ENCODE measurements at regions not wholly inside any gene's neighbourhood (a gene's known extent, or its start where the extent isn't known, plus 50 kb on each side); places are given as distances from the start of the nearest gene placed in this dataset.

DNA sequence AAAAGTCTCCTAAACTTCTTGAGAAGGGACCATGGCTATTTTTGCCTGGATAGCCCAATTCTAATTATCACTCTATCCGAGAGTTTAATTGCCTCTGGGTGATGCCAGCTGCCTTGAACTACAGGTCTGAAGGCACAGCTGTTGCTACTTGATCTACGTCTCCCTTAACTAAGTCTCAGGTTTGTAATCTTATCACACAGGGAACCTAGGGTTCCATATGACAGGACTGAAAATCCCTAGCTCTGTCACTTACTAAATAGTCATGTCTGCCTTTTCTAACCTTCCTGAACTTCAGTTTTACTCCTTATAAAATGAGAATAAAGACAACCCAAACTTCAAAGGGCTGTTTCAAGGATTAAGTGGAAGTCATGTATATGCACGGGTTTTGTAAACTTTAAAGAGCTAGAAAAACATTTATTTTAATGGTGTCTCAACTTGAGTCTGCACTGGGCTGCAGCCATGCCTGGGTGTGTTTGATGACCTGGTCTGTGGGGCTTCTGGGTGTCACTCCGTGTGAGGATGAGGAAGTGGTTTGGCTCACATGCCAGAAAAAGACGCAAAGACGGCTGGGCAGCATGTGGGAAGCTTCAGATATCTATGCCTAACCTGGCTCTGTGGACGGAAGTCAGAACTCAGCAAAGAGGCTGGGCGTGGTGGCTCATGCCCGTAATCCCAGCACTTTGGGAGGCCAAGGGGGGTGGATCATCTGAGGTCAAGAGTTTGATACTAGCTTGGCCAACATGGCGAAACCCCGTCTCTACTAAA is 129.3 kb upstream of the SLC44A1 start:
- Histone ChIP-seq H3K27ac (ENCODE audit: low read depth, low read length, poor library complexity, severe bottlenecking) (no peak overlapping the region), H3K4me1 (ENCODE audit: insufficient read depth, low read length, poor library complexity, severe bottlenecking) (peaks cover 22% of the 10 kb centered on the region), H2AFZ (ENCODE audit: low read length) (peak overlapping the region; percentile 95), H3K4me2 (ENCODE audit: low read length) (peak overlapping the region; percentile 26; the same call in 1 of the 2 replicates), H3K9me2 (ENCODE audit: insufficient read depth, low read length) (no peaks in the 10 kb centered on the region), H3K36me3 (ENCODE audit: insufficient read depth, low read length) (no peaks in the 10 kb centered on the region), H3K9me3 (ENCODE audit: low read length) (no peaks in the 10 kb centered on the region), H3K4me3 (ENCODE audit: low read depth, low read length, poor library complexity, severe bottlenecking) (no peak overlapping the region), H3K79me2 (ENCODE audit: insufficient read depth, low read depth, low read length) (no peaks in the 10 kb centered on the region), H4K20me1 (ENCODE audit: insufficient read depth, low read length) (no peaks in the 10 kb centered on the region)
- TF ChIP-seq, protein P1, sequence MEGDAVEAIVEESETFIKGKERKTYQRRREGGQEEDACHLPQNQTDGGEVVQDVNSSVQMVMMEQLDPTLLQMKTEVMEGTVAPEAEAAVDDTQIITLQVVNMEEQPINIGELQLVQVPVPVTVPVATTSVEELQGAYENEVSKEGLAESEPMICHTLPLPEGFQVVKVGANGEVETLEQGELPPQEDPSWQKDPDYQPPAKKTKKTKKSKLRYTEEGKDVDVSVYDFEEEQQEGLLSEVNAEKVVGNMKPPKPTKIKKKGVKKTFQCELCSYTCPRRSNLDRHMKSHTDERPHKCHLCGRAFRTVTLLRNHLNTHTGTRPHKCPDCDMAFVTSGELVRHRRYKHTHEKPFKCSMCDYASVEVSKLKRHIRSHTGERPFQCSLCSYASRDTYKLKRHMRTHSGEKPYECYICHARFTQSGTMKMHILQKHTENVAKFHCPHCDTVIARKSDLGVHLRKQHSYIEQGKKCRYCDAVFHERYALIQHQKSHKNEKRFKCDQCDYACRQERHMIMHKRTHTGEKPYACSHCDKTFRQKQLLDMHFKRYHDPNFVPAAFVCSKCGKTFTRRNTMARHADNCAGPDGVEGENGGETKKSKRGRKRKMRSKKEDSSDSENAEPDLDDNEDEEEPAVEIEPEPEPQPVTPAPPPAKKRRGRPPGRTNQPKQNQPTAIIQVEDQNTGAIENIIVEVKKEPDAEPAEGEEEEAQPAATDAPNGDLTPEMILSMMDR (conservative IDR thresholded peaks at IDR 0.05; ENCODE audit: low read length): no peak
- no peak for TF ChIP-seq EZH2phosphoT487 (IDR thresholded peaks at IDR 0.05; ENCODE audit: borderline replicate concordance, low read depth, low read length)
- ChIA-PET POLR2A (interaction anchor here (0.7 to 1.4 kb wide), 4 partner anchors 13 to 1042 kb away, joined by 3 to 5 read pairs (median 4); no protein-coding TSS in a partner anchor), CTCF (ENCODE audit: unreplicated experiment) (interaction anchor here (0.6 to 0.7 kb wide), 2 partner anchors 9 to 346 kb away, joined by 3 to 4 read pairs; no protein-coding TSS in a partner anchor)
- peak; percentile 47 for DNase-seq (ENCODE audit: low spot score)
- BruUV-seq (replicated peaks): no TSS peak
- intact Hi-C loops (cut with micrococcal nuclease; ENCODE audit: unreplicated experiment): no loop called here

DNA sequence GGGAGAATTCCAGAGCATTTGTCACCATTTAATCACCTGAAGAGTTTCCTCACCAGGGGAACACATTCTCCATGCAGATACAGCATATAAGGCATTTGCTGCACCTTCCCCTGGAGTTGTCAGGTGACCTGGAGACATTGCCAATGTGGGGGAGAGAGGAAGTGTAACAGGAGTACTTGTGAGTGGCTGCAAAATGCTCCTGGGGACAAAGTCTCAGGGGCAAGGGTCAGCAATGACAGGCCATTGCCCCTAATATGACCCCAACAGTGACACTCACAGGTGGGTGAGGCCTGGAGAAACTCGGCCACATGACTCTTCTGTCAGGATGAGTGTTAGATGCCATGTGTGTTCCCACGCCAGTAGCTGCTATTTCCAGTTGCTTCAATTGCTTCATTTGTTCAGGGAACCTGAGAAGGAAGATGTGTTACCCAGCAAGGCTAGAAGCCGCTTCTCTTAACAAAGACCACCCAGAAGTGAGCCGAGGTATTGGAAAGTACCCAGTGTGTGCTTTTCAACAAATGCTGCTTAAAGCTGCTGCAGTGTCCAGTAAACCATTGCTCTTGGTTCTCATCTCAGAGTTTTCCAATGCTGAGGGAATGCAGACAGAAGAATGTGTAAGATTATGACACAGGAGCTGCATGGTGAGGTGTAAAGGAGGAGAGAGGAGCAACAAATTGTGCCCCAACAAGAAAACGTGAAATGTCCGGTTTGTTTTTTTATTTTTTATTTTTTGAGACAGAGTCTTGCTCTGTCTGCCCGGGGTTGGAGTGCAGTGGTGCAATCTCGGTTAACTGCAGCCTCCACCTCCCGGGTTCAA is 128.2 kb upstream of the SLC44A1 start:
- H4K20me1 ChIP-seq (ENCODE audit: insufficient read depth, low read length): no peaks in the 10 kb centered on the region
- CTCF ChIA-PET (ENCODE audit: unreplicated experiment): interaction anchor here (0.6 to 1.2 kb wide), 2 partner anchors 10 to 12 kb away, joined by 3 to 4 read pairs; no protein-coding TSS in a partner anchor
- no TSS peak for BruUV-seq (replicated peaks)

More for the DNA sequence above, 128.2 kb upstream of the SLC44A1 start:
- H3K79me2 ChIP-seq (ENCODE audit: insufficient read depth, low read depth, low read length): no peaks in the 10 kb centered on the region
- H3K27ac ChIP-seq (ENCODE audit: low read depth, low read length, poor library complexity, severe bottlenecking): no peak overlapping the region
- peak overlapping the region; percentile 95; the same call in 1 of the 2 replicates for H2AFZ ChIP-seq (ENCODE audit: low read length)
- H3K9me3 ChIP-seq (ENCODE audit: low read length): no peaks in the 10 kb centered on the region
- H3K9me2 ChIP-seq (ENCODE audit: insufficient read depth, low read length): no peaks in the 10 kb centered on the region
- H3K36me3 ChIP-seq (ENCODE audit: insufficient read depth, low read length): no peaks in the 10 kb centered on the region
- no peak for DNase-seq (ENCODE audit: low spot score)
- POLR2A ChIA-PET: interaction anchor here (0.5 to 1.2 kb wide), 3 partner anchors 21 to 276 kb away, joined by 3 to 7 read pairs (median 4); no protein-coding TSS in a partner anchor
- no peak overlapping the region for H3K4me3 ChIP-seq (ENCODE audit: low read depth, low read length, poor library complexity, severe bottlenecking)
- TF ChIP-seq EZH2phosphoT487 (IDR thresholded peaks at IDR 0.05; ENCODE audit: borderline replicate concordance, low read depth, low read length): no peak
- TF ChIP-seq, protein P1 (conservative IDR thresholded peaks at IDR 0.05; ENCODE audit: low read length): no peak
- H3K4me2 ChIP-seq (ENCODE audit: low read length): no peak overlapping the region
- peaks cover 22% of the 10 kb centered on the region for H3K4me1 ChIP-seq (ENCODE audit: insufficient read depth, low read length, poor library complexity, severe bottlenecking)
- intact Hi-C loops (cut with micrococcal nuclease; ENCODE audit: unreplicated experiment): no loop called here

Data from OCI-LY7 (cell line).